ENCODE measurements at regions not wholly inside any gene's neighbourhood (a gene's known extent, or its start where the extent isn't known, plus 50 kb on each side); places are given as distances from the start of the nearest gene placed in this dataset.

GRCh38 chr5:84436866-84437265 is 52.2 kb upstream of the EDIL3 start:
- peak overlapping the region; percentile 14; the same call in 1 of the 2 replicates for H3K4me2 ChIP-seq (ENCODE audit: low read length)
- no peaks in the 10 kb centered on the region for H3K79me2 ChIP-seq (ENCODE audit: insufficient read depth, low read length)
- ChIA-PET POLR2A (no interaction called here), RAD21 (ENCODE audit: low non-redundant PET in 1 of 2, low total read pairs in 2 of 2, uncharacterized antibody in 2 of 2, unreplicated experiment in 2 of 2) (no interaction called here), CTCF (no interaction called here)
- H3K9me2 ChIP-seq (ENCODE audit: insufficient read depth), result no peaks in the 10 kb centered on the region
- H3K4me3 ChIP-seq (replicated peaks in 1 of 2; ENCODE audit: low read depth in 1 of 2, low read length in 2 of 2), result no peak overlapping the region
- H3K4me1 ChIP-seq (ENCODE audit: control insufficient read depth in 1 of 2, insufficient read depth in 2 of 2, low read length in 2 of 2), result peaks cover 23 to 25% of the 10 kb centered on the region in 2 experiments
- no TSS peak for BruUV-seq (replicated peaks)
- DNase-seq (ENCODE audit: low read depth, low spot score), result no peak
- H3K27ac ChIP-seq (ENCODE audit: low read depth, low read length), result no peak overlapping the region
- H3K9ac ChIP-seq (ENCODE audit: low read length), result no peak overlapping the region
- intact Hi-C loops (cut with micrococcal nuclease), result no loop called here
- no peaks in the 10 kb centered on the region for H4K20me1 ChIP-seq (ENCODE audit: insufficient read depth)
- H3K27me3 ChIP-seq (ENCODE audit: insufficient read depth, low read length), result no peaks in the 10 kb centered on the region
- no peak for TF ChIP-seq EZH2 (IDR thresholded peaks at IDR 0.05)
- no peak for TF ChIP-seq FOSL1 (IDR thresholded peaks at IDR 0.05; ENCODE audit: low read depth)
- TF ChIP-seq EGR1 (IDR thresholded peaks at IDR 0.05; ENCODE audit: low read depth), result no peak
- no peak for TF ChIP-seq SRF (IDR thresholded peaks at IDR 0.05; ENCODE audit: low read depth)
- TF ChIP-seq ELF1 (IDR thresholded peaks at IDR 0.05; ENCODE audit: borderline replicate concordance, low read depth), result no peak
- TF ChIP-seq ATF3 (IDR thresholded peaks at IDR 0.05), result no peak
- TF ChIP-seq POLR2A (IDR thresholded peaks at IDR 0.05; ENCODE audit: borderline replicate concordance, extremely low read depth, insufficient read depth, insufficient read length), result no peak
- no peak for TF ChIP-seq CEBPB (IDR thresholded peaks at IDR 0.05; ENCODE audit: low read depth)
- no peak for TF ChIP-seq EZH2phosphoT487 (IDR thresholded peaks at IDR 0.05; ENCODE audit: borderline replicate concordance)
- TF ChIP-seq YY1 (IDR thresholded peaks at IDR 0.05; ENCODE audit: extremely low read depth, insufficient replicate concordance, low read depth, low read length), result no peak
- TF ChIP-seq POLR2AphosphoS5 (IDR thresholded peaks at IDR 0.05; ENCODE audit: low read depth, low read length), result no peak
- no peak for TF ChIP-seq RAD21 (IDR thresholded peaks at IDR 0.05; ENCODE audit: low read depth)
- TF ChIP-seq MAX (IDR thresholded peaks at IDR 0.05), result no peak
- no peak for TF ChIP-seq TCF7L2 (IDR thresholded peaks at IDR 0.05; ENCODE audit: borderline replicate concordance, extremely low read depth, insufficient read depth, insufficient read length)
- TF ChIP-seq SIN3A (IDR thresholded peaks at IDR 0.05; ENCODE audit: low read depth), result no peak
- no peak for TF ChIP-seq CTCF (IDR thresholded peaks at IDR 0.05 in 2 of 3, conservative IDR thresholded peaks at IDR 0.05 in 1 of 3; ENCODE audit: borderline replicate concordance in 1 of 3, insufficient read depth in 1 of 3, low read depth in 2 of 3, low read length in 2 of 3)
- TF ChIP-seq JUND (IDR thresholded peaks at IDR 0.05), result no peak
- TF ChIP-seq SP1 (IDR thresholded peaks at IDR 0.05; ENCODE audit: low read depth), result no peak
- TF ChIP-seq ZFX (IDR thresholded peaks at IDR 0.05), result no peak
- no peak for TF ChIP-seq ZBTB33 (IDR thresholded peaks at IDR 0.05; ENCODE audit: extremely low read depth, insufficient replicate concordance, low read length)
- H3K9me3 ChIP-seq (ENCODE audit: control insufficient read depth in 1 of 2, insufficient read depth in 1 of 2, low read depth in 1 of 2, low read length in 2 of 2), result no peaks in the 10 kb centered on the region
- H3K36me3 ChIP-seq (ENCODE audit: control insufficient read depth in 1 of 2, insufficient read depth in 2 of 2, low read length in 2 of 2), result no peaks in the 10 kb centered on the region
- ATAC-seq, result no peak
- no peak overlapping the region for H2AFZ ChIP-seq (ENCODE audit: low read depth, low read length, poor library complexity, severe bottlenecking)

Data from HCT116 (cell line).